Ovary (tissue), 3 donors: ENCODE measurements at regions not wholly inside any gene's neighbourhood (a gene's known extent, or its start where the extent isn't known, plus 50 kb on each side); places are given as distances from the start of the nearest gene placed in this dataset.

Source experiments
- EP300 ChIP-seq: sonication (generic); formaldehyde crosslinking; IDR thresholded peaks from one replicate; pipeline ENCODE4 v1.6.1; 2017; ENCODE audit warnings: antibody characterized with exemption
- POLR2A ChIP-seq: fragments of 450-650 bp; IDR thresholded peaks from one replicate; pipeline ENCODE4 v1.6.1; 2017; ENCODE audit warnings: antibody characterized with exemption, mild to moderate bottlenecking, moderate library complexity
- TF ChIP-seq, protein P1 (sequence below), 3 donors: fragments of 450-650 bp in 2 of 3; fragments of 200-600 bp in 1 of 3; IDR thresholded peaks; one replicate each; pipeline versions ENCODE4 v1.5.1 to v1.8.0; 2016 to 2022; ENCODE audit warnings: antibody characterized with exemption in 3 of 3, mild to moderate bottlenecking in 1 of 3
- donor health status: DM: no; HTN: no; CAD: no.

DNA sequence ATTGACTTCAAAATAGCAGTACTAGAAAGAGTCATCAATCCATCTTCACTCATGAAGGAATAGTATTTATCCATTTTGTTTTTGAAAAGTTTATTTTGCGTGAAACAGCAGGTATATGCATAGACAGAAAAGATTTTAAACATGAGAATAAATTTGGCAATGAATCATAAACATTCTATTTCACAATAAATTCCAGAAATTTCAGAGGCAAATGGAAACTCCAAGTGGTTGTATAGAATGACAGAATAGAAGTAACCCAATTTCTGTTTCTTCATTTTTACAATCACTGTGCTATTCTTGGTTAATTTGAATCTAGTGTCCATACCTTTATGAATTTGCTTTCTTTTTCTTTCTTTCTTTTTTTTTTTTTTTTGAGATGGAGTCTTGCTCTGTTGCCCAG, 173.0 kb upstream of the ECI2 start:
- TF ChIP-seq, protein P1, sequence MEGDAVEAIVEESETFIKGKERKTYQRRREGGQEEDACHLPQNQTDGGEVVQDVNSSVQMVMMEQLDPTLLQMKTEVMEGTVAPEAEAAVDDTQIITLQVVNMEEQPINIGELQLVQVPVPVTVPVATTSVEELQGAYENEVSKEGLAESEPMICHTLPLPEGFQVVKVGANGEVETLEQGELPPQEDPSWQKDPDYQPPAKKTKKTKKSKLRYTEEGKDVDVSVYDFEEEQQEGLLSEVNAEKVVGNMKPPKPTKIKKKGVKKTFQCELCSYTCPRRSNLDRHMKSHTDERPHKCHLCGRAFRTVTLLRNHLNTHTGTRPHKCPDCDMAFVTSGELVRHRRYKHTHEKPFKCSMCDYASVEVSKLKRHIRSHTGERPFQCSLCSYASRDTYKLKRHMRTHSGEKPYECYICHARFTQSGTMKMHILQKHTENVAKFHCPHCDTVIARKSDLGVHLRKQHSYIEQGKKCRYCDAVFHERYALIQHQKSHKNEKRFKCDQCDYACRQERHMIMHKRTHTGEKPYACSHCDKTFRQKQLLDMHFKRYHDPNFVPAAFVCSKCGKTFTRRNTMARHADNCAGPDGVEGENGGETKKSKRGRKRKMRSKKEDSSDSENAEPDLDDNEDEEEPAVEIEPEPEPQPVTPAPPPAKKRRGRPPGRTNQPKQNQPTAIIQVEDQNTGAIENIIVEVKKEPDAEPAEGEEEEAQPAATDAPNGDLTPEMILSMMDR (IDR thresholded peaks at IDR 0.05): no peak
- TF ChIP-seq POLR2A: no peak
- no peak for TF ChIP-seq EP300
